Stimulated activated CD4-positive, alpha-beta T cell treated with anti-CD3 and anti-CD28 coated beads, Interleukin-4, amount 100 ng/mL, for 4 hours (primary cell): ENCODE measurements at regions not wholly inside any gene's neighbourhood (a gene's known extent, or its start where the extent isn't known, plus 50 kb on each side); places are given as distances from the start of the nearest gene placed in this dataset.

ENCODE experiments used
- DNase-seq, 2 experiments: peaks; one replicate each; pipeline ENCODE4 v3.0.0-alpha.2; 2020

GRCh38 chr9:89748831-89749499, 144.2 kb downstream of the GADD45G start:
- DNase-seq: no peak

DNA sequence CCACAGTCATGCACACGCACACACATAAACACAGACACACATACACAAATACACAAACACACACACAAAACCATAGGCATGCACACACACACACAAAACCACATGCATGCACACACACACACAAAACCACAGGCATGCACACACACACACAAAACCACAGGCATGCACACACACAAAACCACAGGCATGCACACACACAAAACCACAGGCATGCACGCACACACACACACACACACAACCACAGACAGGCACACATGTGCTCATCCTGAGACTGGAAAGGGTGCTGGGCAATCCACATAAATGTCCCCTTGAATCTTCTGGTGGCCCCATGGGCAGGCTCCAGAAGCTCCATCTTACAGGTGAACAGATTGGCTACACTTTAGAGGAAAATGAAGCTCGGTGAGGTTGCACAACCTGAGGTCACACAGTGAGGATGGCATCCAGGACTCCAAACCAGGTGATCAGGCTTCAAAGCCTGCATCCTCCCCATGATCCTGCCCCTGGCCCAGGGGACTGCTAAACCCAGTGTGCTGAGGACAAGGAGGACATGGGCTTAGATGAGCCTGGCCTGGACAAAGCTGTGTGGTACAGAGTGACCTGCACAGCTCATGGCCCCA, 144.8 kb downstream of the GADD45G start:
- no peak for DNase-seq

GRCh38 chr9:89750117-89750791, 145.4 kb downstream of the GADD45G start:
- no peak for DNase-seq

DNA sequence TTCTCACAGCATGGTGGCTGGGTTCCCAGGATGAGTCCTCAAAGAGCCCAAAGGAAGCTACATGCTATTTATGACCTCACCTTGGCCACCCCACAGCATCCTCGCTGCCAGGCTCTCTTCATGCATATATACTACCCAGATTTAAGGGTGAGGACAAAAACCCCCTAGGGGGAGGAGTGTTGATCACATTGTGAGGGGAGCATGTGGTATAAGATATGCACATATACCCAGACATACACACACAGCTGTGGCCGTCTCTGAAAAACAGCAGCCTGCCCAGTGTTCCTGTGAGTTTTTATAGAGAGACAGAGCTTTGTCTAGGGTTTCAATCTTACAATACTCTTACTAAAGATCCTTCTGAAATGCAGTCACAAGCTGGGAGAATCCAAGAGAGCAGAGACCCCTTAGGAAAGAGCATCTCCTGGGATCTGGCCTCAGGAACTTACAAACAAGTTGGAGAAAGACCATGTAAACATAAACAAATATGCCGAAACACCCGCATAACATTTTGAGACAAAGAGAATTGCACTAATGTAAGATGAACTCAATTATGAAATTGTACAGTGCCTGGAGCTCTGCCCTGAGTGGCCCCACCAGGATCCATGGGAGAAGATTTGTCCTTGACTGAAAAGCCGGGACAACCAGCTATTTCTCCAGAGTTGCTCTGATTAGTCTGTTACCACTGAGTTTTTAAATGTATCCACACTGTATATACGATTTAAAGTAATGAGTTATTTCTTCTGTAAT, 146.4 kb downstream of the GADD45G start:
- DNase-seq: no peak

DNA sequence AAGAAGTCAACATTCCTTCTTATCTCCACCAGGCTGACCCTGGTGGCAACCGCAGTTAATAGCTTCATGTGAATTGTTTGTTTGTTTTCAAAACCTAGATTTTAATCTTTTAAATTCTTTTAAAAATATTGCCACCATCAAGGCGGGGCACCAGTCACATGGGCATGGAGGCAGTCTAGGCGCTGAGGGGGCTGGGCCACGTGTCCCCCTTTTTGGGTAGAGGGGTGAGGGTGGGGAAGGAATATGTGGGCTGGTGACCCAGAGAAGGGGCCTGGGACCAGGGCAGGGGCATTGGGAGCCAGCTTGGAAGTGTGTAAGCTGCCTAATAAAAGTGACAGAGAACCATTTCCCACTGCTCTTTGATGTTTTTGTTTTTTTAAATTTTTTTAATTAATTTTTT, 147.3 kb downstream of the GADD45G start:
- no peak for DNase-seq

DNA sequence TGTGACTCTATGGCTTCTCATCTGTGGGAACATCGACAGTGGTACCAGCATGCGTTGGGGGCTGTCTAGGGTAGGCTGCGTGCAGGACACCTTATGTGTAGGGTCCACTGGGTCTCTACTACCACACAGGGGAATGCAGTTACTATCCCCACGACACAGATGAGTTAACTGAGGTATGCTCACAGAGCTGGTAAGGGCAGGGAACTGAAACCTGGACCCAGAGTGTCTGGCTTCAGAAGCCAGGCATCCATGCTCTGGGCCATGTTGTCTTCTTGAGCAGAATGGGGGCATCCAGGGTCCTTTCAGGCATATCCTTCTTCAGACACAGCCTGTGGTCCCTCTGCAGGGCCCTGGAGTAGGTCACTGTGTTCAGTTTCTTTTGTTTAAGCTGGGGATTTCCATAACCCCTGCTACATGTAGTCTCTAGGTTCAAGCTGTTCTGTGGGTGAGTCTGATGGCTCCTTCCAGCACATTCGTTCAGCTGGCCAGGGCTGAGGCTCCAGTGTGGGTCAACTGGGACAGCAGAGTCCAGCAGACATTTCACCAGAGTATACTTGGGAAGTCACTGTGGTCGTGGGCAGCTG, 148.8 kb downstream of the GADD45G start:
- DNase-seq: no peak

- DNase-seq: no peak
These were observed 149.4 kb downstream of the GADD45G start for GRCh38 chr9:89754193-89754592.

DNA sequence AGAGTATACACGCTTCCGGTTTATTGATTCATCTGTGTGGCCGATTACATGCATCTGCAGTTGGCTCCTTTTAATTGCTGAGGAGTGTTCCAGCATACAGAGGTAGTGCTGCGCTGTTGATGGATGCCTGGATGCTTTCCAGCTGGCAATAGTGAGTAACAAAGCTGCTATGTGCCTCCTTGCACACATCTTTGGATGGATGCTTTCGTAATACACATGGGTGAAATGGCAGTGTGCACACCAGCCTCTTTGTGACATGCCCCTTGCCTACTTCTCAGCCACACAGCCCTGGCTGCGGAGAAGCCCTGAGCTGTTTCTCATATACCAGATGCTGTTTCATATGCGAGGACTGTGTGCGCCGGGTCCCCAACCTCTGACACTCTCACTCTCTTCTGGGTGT, 151.0 kb downstream of the GADD45G start:
- DNase-seq: no peak

GRCh38 chr9:89756891-89757537, 152.2 kb downstream of the GADD45G start:
- DNase-seq: no peak

DNA sequence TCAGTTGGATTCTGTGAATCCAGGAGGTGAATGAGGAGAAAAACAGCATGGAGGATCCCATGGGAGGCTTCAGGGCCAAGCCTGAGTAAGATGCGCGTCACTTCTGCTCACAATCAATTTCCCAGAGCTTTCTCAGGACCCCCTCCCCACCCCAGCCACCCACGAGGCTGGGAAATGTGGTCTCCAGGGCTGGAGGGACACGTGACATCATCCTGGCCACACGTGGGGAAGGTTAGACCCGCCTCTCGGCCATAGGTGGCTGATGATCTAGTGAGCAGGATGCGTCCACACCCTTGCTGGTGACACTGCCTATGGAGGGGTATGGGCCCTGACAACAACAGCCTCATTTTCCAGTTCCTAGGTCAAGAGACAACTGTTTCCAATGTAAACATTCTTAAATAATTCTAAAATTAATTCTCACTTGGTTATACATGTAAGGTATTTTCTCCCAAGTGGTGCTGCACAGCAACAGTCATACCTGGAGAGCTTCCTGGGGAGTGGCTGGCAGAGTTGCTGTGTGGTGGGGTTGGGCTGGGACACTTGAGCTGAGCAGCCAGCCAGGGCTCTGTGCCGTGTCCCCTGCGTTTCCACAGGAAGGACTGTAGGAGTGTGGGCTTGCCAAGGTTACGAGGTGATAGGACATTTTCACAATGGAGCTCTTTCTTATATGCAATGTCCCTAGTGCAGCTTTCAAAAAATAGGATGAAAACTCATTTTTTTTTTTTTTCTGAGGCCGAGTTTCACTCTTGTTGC, 153.1 kb downstream of the GADD45G start:
- DNase-seq: no peak

DNA sequence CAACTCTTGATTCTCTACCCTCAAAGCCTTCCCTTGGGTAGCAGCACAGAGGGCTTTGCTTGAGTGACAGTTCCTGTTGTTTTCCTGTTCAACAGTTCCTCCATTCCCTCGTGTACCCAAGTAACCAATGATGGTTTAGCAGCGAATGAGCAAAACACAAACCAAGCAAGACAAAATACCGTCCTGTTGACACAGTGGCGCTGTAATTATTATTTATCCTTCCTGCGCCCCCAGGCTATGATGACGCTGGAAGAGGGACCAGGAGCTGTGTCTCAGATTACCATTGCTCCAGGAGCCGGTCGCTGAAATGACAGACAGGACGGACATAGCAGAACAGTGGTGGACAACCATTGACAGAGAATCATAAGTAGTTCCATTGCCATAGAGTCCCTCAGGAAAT, 154.8 kb downstream of the GADD45G start:
- no peak for DNase-seq

GRCh38 chr9:89760123-89760522, 155.3 kb downstream of the GADD45G start:
- DNase-seq: no peak

DNA sequence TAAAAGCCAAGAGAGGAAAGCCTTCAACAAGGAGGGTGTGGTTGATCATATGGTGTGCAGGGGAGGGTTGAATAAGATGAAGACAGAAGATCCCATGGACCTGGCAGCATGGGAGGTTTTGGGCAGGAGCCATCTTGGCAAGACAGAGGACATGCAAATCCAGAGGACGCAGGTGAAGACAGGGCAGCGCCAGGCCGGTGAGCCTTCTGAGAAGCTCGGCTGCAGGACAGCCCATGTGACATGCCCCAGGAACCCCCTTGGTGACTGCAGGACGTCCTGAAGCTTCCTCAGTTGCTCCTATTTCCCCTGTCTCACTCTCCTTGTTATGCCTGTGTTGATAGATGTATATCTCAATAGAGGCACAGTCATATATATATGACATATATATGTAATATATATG, 159.4 kb downstream of the GADD45G start:
- no peak for DNase-seq

DNA sequence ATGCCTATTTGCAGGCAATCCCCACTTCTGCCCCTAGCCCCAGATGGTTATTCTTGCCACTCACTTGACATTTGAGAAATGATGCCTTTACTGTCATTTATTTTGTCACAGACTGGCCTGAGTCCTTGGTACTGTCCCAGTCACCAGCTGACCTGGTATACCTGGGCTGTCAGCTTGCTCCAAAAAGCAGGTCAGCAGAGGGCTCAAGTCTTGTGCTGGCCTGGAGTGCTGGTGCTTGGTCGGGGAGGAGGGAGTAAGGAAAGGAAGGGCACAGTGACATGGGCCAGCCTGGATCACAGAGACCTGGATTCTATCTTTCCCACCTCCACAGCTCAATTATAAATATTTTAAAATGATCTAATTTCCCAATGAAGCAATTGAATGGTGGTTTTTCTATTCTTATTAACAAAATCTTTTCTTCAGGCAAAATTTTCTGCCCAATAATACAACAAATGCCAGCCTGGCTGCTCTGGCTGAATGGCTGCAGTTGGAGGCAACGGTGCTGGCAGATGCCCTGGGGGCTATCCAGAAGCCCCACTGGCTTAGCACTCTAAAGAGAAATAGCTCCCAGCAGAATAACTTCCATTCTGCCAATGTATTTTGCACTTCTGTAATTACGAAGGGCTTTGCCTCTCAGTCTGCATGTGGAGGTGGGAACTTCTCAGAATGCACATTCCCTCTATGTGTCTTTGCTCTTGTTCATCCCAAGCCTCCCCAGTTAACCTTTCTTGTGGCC, 160.6 kb downstream of the GADD45G start:
- DNase-seq: no peak

DNA sequence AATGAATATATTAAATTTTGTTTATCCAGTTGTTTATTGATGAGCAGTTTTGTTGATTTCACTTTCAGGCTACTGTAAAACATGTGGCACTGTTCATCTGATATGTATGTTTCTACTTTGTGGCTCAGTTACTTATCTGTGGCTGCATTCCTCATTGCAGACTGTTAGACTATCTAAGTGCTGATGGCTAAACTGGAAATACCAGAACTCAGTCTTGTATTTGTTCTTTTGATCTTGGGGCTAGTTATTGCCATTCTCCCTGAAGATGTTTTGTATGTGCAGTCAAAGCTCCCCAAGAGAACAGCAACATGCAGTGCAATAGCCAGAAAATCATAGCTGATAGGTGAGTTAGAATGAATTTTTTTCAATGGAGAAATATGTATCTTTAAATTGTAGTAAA, 162.2 kb downstream of the GADD45G start:
- no peak for DNase-seq

DNA sequence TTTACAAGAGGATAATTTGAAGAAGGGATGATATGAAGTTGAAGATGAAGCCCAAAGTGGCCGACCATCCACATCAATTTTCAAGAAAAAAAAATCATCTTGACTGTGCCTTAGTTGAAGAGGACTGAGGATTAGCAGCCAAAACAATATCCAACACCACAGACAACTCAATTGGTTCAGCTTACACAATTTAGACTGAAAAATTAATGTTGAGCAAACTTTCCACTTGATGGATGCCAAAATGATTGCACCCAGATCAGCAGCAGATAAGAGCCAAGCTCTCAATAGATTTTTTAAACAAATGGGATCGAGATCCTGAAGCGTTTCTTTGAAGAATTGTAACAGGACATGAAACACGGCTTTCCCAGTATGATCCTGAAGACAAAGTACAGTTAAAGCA, 163.2 kb downstream of the GADD45G start:
- DNase-seq: no peak

- no peak for DNase-seq
These were observed 163.8 kb downstream of the GADD45G start for GRCh38 chr9:89768650-89769071.

- DNase-seq: no peak
These were observed 165.8 kb downstream of the GADD45G start for GRCh38 chr9:89770531-89771174.

GRCh38 chr9:89771205-89771604, 166.4 kb downstream of the GADD45G start:
- DNase-seq: no peak

- no peak for DNase-seq
These were observed 168.4 kb downstream of the GADD45G start for GRCh38 chr9:89773170-89773569.
